Mesenchymal stem cell (in vitro differentiated cells and primary cell): ENCODE measurements at regions not wholly inside any gene's neighbourhood (a gene's known extent, or its start where the extent isn't known, plus 50 kb on each side); places are given as distances from the start of the nearest gene placed in this dataset.

Experiments
- DNase-seq: peaks from one replicate; pipeline ENCODE4 v3.0.0-alpha.2; 2013
- H2AFZ ChIP-seq: one replicate; pipeline ENCODE4 v1.6.1; 2013; ENCODE audit warnings: low read depth, mild to moderate bottlenecking, control low read depth, inconsistent platforms, low read length, moderate library complexity
- H2AK5ac ChIP-seq: 2 replicates; pipeline ENCODE4 v1.6.1; 2013; ENCODE audit warnings: low read length, moderate library complexity, mild to moderate bottlenecking, inconsistent platforms; ENCODE audit not compliant: severe bottlenecking
- H2BK120ac ChIP-seq: one replicate; pipeline ENCODE4 v1.6.1; 2013; ENCODE audit warnings: low read depth, mild to moderate bottlenecking, inconsistent platforms, low read length, moderate library complexity
- H2BK12ac ChIP-seq, 2 experiments: one replicate each; pipeline ENCODE4 v1.6.1; 2013; ENCODE audit warnings: inconsistent platforms in 2 of 2, low read length in 2 of 2, mild to moderate bottlenecking in 2 of 2, moderate library complexity in 2 of 2, control low read depth in 1 of 2
- H2BK15ac ChIP-seq: one replicate; pipeline ENCODE4 v1.6.1; 2013; ENCODE audit warnings: mild to moderate bottlenecking, low read depth, inconsistent platforms; ENCODE audit not compliant: poor library complexity, severe bottlenecking
- H2BK5ac ChIP-seq: 2 replicates; pipeline ENCODE4 v1.6.1; 2013; ENCODE audit warnings: low read depth, mild to moderate bottlenecking, low read length, control low read depth, inconsistent platforms; ENCODE audit not compliant: poor library complexity, severe bottlenecking
- H3K14ac ChIP-seq, 2 experiments: one replicate each; pipeline ENCODE4 v1.6.1; 2013; ENCODE audit warnings: inconsistent platforms in 2 of 2, low read length in 2 of 2, control low read depth in 1 of 2, mild to moderate bottlenecking in 1 of 2, moderate library complexity in 1 of 2
- H3K18ac ChIP-seq, 2 experiments: one replicate each; pipeline ENCODE4 v1.6.1; 2013; ENCODE audit warnings: inconsistent platforms in 2 of 2, low read length in 2 of 2, control low read depth in 1 of 2, low read depth in 1 of 2, mild to moderate bottlenecking in 1 of 2
- H3K23ac ChIP-seq, 2 experiments: one replicate each; pipeline ENCODE4 v1.6.1; 2013; ENCODE audit warnings: inconsistent platforms in 2 of 2, low read length in 2 of 2, mild to moderate bottlenecking in 2 of 2, moderate library complexity in 2 of 2, control low read depth in 1 of 2
- H3K27ac ChIP-seq: 2 replicates; pipeline ENCODE4 v1.5.1; 2013; ENCODE audit warnings: mild to moderate bottlenecking, moderate library complexity, low read length, control low read depth, inconsistent platforms; ENCODE audit not compliant: poor library complexity, severe bottlenecking
- H3K27me3 ChIP-seq, 2 experiments: 2 replicates each; pipeline versions ENCODE4 v1.6.1 to v1.7.0; 2013; ENCODE audit warnings: low read length in 2 of 2, mild to moderate bottlenecking in 2 of 2, moderate library complexity in 2 of 2, control low read depth in 1 of 2, inconsistent platforms in 1 of 2; ENCODE audit not compliant: control insufficient read depth in 1 of 2, insufficient read depth in 1 of 2
- H3K36me3 ChIP-seq, 2 experiments: 2 replicates each; pipeline versions ENCODE4 v1.6.1 to v1.7.0; 2013; ENCODE audit warnings: low read length in 2 of 2, control low read depth in 1 of 2, inconsistent platforms in 1 of 2, low read depth in 1 of 2, mild to moderate bottlenecking in 1 of 2; ENCODE audit not compliant: insufficient read depth in 2 of 2, control insufficient read depth in 1 of 2
- H3K4ac ChIP-seq, 2 experiments: one replicate each; pipeline ENCODE4 v1.6.1; 2013; ENCODE audit warnings: inconsistent platforms in 2 of 2, low read length in 2 of 2, mild to moderate bottlenecking in 2 of 2, moderate library complexity in 2 of 2, control low read depth in 1 of 2, low read depth in 1 of 2
- H3K4me1 ChIP-seq: 2 replicates; pipeline ENCODE4 v1.6.1; 2013; ENCODE audit warnings: low read depth, low read length, control low read depth; ENCODE audit not compliant: control insufficient read depth, insufficient read depth
- H3K4me2 ChIP-seq: 2 replicates; pipeline ENCODE4 v1.6.1; 2013; ENCODE audit warnings: low read length, mild to moderate bottlenecking, inconsistent platforms; ENCODE audit not compliant: poor library complexity, severe bottlenecking
- H3K4me3 ChIP-seq, 2 experiments: 2 replicates each; pipeline versions ENCODE4 v1.5.1 to v1.7.0; 2013; ENCODE audit warnings: low read length in 2 of 2, mild to moderate bottlenecking in 2 of 2, control low read depth in 1 of 2, low read depth in 1 of 2; ENCODE audit not compliant: insufficient read depth in 1 of 2
- H3K79me1 ChIP-seq: replicated peaks from 2 replicates; pipeline ENCODE4 v1.6.1; 2013; ENCODE audit warnings: mild to moderate bottlenecking, control low read depth, low read length, inconsistent platforms; ENCODE audit not compliant: poor library complexity, severe bottlenecking
- H3K9ac ChIP-seq: 2 replicates; pipeline ENCODE4 v1.7.0; 2013; ENCODE audit warnings: mild to moderate bottlenecking, low read length, moderate library complexity
- H3K9me3 ChIP-seq: 2 replicates; pipeline ENCODE4 v1.7.0; 2013; ENCODE audit warnings: mild to moderate bottlenecking, low read length; ENCODE audit not compliant: control insufficient read depth
- H4K8ac ChIP-seq: one replicate; pipeline ENCODE4 v1.6.1; 2013; ENCODE audit warnings: inconsistent platforms, mild to moderate bottlenecking, low read length, moderate library complexity
- H4K91ac ChIP-seq: one replicate; pipeline ENCODE4 v1.6.1; 2013; ENCODE audit warnings: mild to moderate bottlenecking, low read length, inconsistent platforms
- WGBS: methylation state at CpG from one replicate; pipeline ENCODE4 v1.1.7; 2013; ENCODE audit warnings: mixed read lengths; 5-methylcytosine and 5-hydroxymethylcytosine counted together

GRCh38 chr3:190774633-190775032 is 87.9 kb downstream of the GMNC start:
- no peak overlapping the region for H3K27ac ChIP-seq
- no peaks in the 10 kb centered on the region for H3K4me1 ChIP-seq
- H3K4me3 ChIP-seq: no peak overlapping the region
- no peaks in the 10 kb centered on the region for H3K36me3 ChIP-seq
- no peak overlapping the region for H2AFZ ChIP-seq
- no peak overlapping the region for H3K9ac ChIP-seq
- no peak overlapping the region for H3K4ac ChIP-seq
- no peak overlapping the region for H3K4me2 ChIP-seq
- peaks cover 24% of the 10 kb centered on the region for H3K9me3 ChIP-seq
- no peak overlapping the region for H2AK5ac ChIP-seq
- H2BK12ac ChIP-seq: no peak overlapping the region
- no peaks in the 10 kb centered on the region for H3K79me1 ChIP-seq
- no peak overlapping the region for H3K18ac ChIP-seq
- no peaks in the 10 kb centered on the region for H3K27me3 ChIP-seq
- no peak overlapping the region for H2BK120ac ChIP-seq
- H2BK15ac ChIP-seq: no peak overlapping the region
- no peak overlapping the region for H4K8ac ChIP-seq
- H4K91ac ChIP-seq: no peak overlapping the region
- H3K23ac ChIP-seq: no peak overlapping the region
- no peak overlapping the region for H2BK5ac ChIP-seq
- DNase-seq: no peak
- H3K14ac ChIP-seq: no peak overlapping the region

GRCh38 chr3:190773948-190774347 is 88.5 kb downstream of the GMNC start:
- no peak for DNase-seq
- H3K23ac ChIP-seq: no peak overlapping the region
- no peak overlapping the region for H3K9ac ChIP-seq
- no peak overlapping the region for H2BK15ac ChIP-seq
- no peaks in the 10 kb centered on the region for H3K79me1 ChIP-seq
- H4K8ac ChIP-seq: no peak overlapping the region
- no peak overlapping the region for H2BK120ac ChIP-seq
- H2AFZ ChIP-seq: no peak overlapping the region
- no peak overlapping the region for H2AK5ac ChIP-seq
- no peak overlapping the region for H2BK12ac ChIP-seq
- no peak overlapping the region for H2BK5ac ChIP-seq
- H3K9me3 ChIP-seq: peaks cover 24% of the 10 kb centered on the region
- H3K4ac ChIP-seq: no peak overlapping the region
- H3K4me1 ChIP-seq: no peaks in the 10 kb centered on the region
- no peak overlapping the region for H3K18ac ChIP-seq
- H3K14ac ChIP-seq: no peak overlapping the region
- H3K27ac ChIP-seq: no peak overlapping the region
- no peaks in the 10 kb centered on the region for H3K36me3 ChIP-seq
- H4K91ac ChIP-seq: no peak overlapping the region
- 86% methylated on average over 5 of the region's 7 CpGs for WGBS
- H3K4me2 ChIP-seq: no peak overlapping the region
- H3K4me3 ChIP-seq: no peak overlapping the region
- H3K27me3 ChIP-seq: no peaks in the 10 kb centered on the region

GRCh38 chr3:190772831-190773230 is 89.7 kb downstream of the GMNC start:
- no peak overlapping the region for H3K18ac ChIP-seq
- H3K4ac ChIP-seq: no peak overlapping the region
- H3K9ac ChIP-seq: no peak overlapping the region
- no peak overlapping the region for H2BK15ac ChIP-seq
- DNase-seq: no peak
- H3K4me1 ChIP-seq: no peaks in the 10 kb centered on the region
- H3K27ac ChIP-seq: no peak overlapping the region
- no peak overlapping the region for H4K8ac ChIP-seq
- no peak overlapping the region for H4K91ac ChIP-seq
- peaks cover 24% of the 10 kb centered on the region for H3K9me3 ChIP-seq
- no peaks in the 10 kb centered on the region for H3K27me3 ChIP-seq
- H2AFZ ChIP-seq: no peak overlapping the region
- 100% methylated on average over 1 of the region's 2 CpGs for WGBS
- no peak overlapping the region for H2BK120ac ChIP-seq
- no peaks in the 10 kb centered on the region for H3K79me1 ChIP-seq
- H3K14ac ChIP-seq: no peak overlapping the region
- no peak overlapping the region for H2BK5ac ChIP-seq
- H3K4me2 ChIP-seq: no peak overlapping the region
- H3K36me3 ChIP-seq: no peaks in the 10 kb centered on the region
- no peak overlapping the region for H2AK5ac ChIP-seq
- no peak overlapping the region for H2BK12ac ChIP-seq
- H3K23ac ChIP-seq: no peak overlapping the region
- H3K4me3 ChIP-seq: no peak overlapping the region

GRCh38 chr3:190768891-190769290 is 93.6 kb downstream of the GMNC start:
- no peak overlapping the region for H4K91ac ChIP-seq
- H2BK12ac ChIP-seq: no peak overlapping the region
- H2BK5ac ChIP-seq: no peak overlapping the region
- no peak overlapping the region for H3K18ac ChIP-seq
- 74% methylated on average over 3 of the region's 3 CpGs for WGBS
- no peak overlapping the region for H2BK15ac ChIP-seq
- H3K9ac ChIP-seq: no peak overlapping the region
- no peaks in the 10 kb centered on the region for H3K79me1 ChIP-seq
- H3K4me1 ChIP-seq: no peaks in the 10 kb centered on the region
- no peak overlapping the region for H3K23ac ChIP-seq
- peaks cover 22% of the 10 kb centered on the region for H3K9me3 ChIP-seq
- H3K27ac ChIP-seq: no peak overlapping the region
- H3K4me2 ChIP-seq: no peak overlapping the region
- no peak overlapping the region for H3K14ac ChIP-seq
- H2AFZ ChIP-seq: no peak overlapping the region
- H3K4me3 ChIP-seq: no peak overlapping the region
- DNase-seq: no peak
- no peak overlapping the region for H2BK120ac ChIP-seq
- no peak overlapping the region for H2AK5ac ChIP-seq
- no peaks in the 10 kb centered on the region for H3K36me3 ChIP-seq
- no peak overlapping the region for H4K8ac ChIP-seq
- no peak overlapping the region for H3K4ac ChIP-seq
- H3K27me3 ChIP-seq: no peaks in the 10 kb centered on the region
